SKM-1 (cell line): ENCODE measurements at regions not wholly inside any gene's neighbourhood (a gene's known extent, or its start where the extent isn't known, plus 50 kb on each side); places are given as distances from the start of the nearest gene placed in this dataset.
"Not testable (repeated sequence)": the region's sequence is repeated elsewhere in the genome, so short reads cannot be mapped to it uniquely, and the experiment has no call there.

Experiments
- DNase-seq: peaks from one replicate; lab custom pipeline; 2025; ENCODE audit not compliant: unreplicated experiment; lab: John Stamatoyannopoulos, UW

DNA sequence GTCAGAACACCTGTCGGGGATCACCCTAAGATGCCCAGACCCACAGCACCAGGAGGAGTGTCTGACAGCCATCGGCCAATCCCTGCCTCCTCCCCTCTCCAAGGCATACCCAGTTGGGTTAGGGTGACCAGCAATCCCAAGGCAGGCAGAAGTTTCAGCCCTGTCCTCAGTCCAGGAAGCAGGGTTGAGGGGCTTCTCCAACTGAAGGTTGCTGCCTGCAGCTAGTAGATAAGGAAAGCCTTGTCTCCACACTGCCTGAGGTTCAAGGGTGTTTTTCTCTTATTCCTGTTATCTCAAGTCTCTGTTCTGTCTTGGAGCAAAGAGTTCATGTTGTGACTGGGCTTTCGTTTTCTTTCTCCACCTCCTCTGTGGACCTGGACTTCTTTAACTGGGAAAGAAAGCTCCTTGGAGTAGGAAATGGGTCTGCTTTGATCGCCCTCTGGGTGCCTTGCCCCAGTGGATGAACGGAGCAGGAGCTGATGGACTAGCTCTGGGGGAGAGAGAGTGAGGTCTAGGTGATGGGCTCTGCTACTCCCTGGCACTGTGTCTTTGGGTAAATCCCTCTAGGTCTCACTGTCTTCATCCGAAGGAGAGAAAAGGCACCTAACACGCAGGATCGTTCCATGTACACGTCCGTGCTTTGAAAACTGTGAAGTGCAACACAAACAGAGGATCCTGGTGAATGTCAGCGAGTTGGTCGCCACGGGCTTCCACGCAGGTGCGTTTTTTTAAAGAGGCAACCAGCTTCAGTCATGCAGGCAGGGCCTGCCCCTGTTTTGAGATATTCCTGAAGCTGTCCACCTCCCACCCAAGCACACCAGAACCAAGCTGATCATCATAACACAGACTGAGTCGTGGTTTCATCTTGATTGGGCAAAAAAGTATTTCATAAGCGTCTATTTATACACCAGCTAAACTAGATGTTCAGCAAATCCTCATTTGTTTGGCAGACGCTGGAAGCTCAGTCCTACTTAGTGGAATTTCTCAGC is 52.5 kb upstream of the FOXN3 start:
- peak; percentile 11 for DNase-seq

DNA sequence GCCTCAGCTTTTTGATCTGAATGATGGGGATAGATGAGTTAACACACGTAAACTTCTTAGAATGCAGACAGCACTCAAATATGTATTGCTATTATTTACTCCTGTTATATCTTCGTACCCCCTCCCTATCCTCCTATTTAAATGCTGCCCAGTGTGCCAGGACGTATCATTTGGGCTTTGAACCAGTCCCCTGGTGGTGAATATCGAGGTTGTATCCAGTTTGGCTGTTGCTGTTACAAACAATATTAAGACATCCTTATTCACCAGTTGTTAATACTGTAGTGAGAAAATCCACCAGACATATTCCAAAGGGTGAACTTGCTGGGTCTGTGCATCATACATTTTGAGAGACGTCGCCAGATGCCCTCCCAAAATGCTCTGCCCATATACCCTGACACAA is 51.5 kb upstream of the FOXN3 start:
- no peak for DNase-seq

DNA sequence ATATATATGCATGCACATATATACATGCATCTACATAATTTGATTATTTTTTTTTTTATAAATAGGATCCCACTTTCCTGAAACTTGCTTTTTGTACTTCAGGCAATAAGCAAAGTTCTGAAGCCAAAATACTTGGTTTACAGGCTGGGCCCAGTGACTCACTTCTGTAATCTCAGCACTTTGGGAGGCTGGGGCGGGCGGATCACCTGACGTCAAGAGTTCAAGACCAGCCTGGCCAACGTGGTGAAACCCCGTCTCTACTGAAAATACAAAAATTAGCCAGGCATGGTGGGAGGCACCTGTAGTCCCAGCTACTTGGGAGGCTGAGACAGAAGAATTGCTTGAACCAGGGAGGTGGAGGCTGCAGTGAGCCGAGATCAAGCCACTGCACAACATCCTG is 51.0 kb upstream of the FOXN3 start:
- not testable (repeated sequence) for DNase-seq

DNA sequence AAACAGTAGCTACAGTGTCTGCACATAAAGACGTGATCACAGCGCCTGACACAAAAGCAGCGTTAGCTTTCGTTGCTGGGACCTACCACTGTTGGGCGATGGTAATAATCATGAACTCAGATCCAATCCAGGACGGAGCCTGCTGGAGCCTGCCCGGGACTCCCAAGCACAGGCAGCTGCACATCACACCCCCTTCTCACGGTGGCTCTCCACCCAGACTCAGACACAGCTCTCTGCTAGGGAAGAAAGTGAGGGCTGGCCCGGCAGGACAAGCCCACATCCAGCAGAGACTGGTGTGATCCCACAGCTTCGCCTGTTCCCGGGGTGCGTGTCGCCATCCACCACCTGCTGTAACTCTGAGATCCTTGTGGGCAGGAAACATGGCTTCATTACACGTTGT is 49.9 kb upstream of the FOXN3 start:
- DNase-seq, result no peak
